ENCODE measurements at regions not wholly inside any gene's neighbourhood (a gene's known extent, or its start where the extent isn't known, plus 50 kb on each side); places are given as distances from the start of the nearest gene placed in this dataset.

DNA sequence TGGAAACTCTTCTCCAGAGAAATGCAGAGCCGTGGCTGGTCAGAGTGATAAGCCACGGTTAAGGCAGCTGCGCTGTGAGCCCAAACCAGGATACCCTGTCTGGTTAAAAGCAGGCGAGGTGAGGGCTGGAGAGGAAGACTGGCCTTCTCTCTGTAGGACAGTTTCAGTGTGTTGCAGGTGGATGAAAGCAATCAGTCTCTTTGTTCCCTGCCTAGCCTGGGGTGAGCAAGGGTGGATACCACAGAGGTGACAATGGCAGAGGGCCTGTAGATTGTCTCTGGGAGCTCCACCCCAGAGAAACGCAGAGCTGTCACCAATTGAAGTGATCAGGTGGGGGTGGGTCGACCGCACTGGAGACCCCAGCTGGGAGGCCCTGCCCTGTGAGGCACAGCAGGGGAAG, 621.9 kb downstream of the LRFN5 start (continued):
- TF ChIP-seq, protein P1, sequence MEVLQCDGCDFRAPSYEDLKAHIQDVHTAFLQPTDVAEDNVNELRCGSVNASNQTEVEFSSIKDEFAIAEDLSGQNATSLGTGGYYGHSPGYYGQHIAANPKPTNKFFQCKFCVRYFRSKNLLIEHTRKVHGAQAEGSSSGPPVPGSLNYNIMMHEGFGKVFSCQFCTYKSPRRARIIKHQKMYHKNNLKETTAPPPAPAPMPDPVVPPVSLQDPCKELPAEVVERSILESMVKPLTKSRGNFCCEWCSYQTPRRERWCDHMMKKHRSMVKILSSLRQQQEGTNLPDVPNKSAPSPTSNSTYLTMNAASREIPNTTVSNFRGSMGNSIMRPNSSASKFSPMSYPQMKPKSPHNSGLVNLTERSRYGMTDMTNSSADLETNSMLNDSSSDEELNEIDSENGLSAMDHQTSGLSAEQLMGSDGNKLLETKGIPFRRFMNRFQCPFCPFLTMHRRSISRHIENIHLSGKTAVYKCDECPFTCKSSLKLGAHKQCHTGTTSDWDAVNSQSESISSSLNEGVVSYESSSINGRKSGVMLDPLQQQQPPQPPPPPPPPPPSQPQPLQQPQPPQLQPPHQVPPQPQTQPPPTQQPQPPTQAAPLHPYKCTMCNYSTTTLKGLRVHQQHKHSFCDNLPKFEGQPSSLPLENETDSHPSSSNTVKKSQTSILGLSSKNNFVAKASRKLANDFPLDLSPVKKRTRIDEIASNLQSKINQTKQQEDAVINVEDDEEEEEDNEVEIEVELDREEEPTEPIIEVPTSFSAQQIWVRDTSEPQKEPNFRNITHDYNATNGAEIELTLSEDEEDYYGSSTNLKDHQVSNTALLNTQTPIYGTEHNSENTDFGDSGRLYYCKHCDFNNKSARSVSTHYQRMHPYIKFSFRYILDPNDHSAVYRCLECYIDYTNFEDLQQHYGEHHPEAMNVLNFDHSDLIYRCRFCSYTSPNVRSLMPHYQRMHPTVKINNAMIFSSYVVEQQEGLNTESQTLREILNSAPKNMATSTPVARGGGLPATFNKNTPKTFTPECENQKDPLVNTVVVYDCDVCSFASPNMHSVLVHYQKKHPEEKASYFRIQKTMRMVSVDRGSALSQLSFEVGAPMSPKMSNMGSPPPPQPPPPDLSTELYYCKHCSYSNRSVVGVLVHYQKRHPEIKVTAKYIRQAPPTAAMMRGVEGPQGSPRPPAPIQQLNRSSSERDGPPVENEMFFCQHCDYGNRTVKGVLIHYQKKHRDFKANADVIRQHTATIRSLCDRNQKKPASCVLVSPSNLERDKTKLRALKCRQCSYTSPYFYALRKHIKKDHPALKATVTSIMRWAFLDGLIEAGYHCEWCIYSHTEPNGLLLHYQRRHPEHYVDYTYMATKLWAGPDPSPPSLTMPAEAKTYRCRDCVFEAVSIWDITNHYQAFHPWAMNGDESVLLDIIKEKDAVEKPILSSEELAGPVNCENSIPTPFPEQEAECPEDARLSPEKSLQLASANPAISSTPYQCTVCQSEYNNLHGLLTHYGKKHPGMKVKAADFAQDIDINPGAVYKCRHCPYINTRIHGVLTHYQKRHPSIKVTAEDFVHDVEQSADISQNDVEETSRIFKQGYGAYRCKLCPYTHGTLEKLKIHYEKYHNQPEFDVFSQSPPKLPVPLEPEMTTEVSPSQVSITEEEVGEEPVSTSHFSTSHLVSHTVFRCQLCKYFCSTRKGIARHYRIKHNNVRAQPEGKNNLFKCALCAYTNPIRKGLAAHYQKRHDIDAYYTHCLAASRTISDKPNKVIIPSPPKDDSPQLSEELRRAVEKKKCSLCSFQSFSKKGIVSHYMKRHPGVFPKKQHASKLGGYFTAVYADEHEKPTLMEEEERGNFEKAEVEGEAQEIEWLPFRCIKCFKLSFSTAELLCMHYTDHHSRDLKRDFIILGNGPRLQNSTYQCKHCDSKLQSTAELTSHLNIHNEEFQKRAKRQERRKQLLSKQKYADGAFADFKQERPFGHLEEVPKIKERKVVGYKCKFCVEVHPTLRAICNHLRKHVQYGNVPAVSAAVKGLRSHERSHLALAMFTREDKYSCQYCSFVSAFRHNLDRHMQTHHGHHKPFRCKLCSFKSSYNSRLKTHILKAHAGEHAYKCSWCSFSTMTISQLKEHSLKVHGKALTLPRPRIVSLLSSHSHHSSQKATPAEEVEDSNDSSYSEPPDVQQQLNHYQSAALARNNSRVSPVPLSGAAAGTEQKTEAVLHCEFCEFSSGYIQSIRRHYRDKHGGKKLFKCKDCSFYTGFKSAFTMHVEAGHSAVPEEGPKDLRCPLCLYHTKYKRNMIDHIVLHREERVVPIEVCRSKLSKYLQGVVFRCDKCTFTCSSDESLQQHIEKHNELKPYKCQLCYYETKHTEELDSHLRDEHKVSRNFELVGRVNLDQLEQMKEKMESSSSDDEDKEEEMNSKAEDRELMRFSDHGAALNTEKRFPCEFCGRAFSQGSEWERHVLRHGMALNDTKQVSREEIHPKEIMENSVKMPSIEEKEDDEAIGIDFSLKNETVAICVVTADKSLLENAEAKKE (CRISPR knock-in tag; IDR thresholded peaks at IDR 0.05) = no peak
- TF ChIP-seq EZH2 (IDR thresholded peaks at IDR 0.05; ENCODE audit: low read depth, unreplicated experiment) = no peak
- no peak for TF ChIP-seq NANOG (IDR thresholded peaks at IDR 0.05; ENCODE audit: borderline replicate concordance)
- TF ChIP-seq, protein P2, sequence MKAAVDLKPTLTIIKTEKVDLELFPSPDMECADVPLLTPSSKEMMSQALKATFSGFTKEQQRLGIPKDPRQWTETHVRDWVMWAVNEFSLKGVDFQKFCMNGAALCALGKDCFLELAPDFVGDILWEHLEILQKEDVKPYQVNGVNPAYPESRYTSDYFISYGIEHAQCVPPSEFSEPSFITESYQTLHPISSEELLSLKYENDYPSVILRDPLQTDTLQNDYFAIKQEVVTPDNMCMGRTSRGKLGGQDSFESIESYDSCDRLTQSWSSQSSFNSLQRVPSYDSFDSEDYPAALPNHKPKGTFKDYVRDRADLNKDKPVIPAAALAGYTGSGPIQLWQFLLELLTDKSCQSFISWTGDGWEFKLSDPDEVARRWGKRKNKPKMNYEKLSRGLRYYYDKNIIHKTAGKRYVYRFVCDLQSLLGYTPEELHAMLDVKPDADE (IDR thresholded peaks at IDR 0.05) = no peak
- no peak for TF ChIP-seq JUNB (IDR thresholded peaks at IDR 0.05; ENCODE audit: unreplicated experiment)
- TF ChIP-seq CREB1 (CRISPR knock-in tag; IDR thresholded peaks at IDR 0.05; ENCODE audit: low read depth) = no peak
- TF ChIP-seq POLR2AphosphoS5 (IDR thresholded peaks at IDR 0.05; ENCODE audit: low read depth) = no peak
- no peak for TF ChIP-seq ZNF114 (CRISPR knock-in tag; IDR thresholded peaks at IDR 0.05)
- no peak for TF ChIP-seq STAT1 (IDR thresholded peaks at IDR 0.05; ENCODE audit: unreplicated experiment)

All from GM23338 (cell line).